NCI-H2081 treated with DMSO at 0.1 percent for 48 hours (cell line): ENCODE measurements at regions not wholly inside any gene's neighbourhood (a gene's known extent, or its start where the extent isn't known, plus 50 kb on each side); places are given as distances from the start of the nearest gene placed in this dataset.
A peak's percentile ranks its signal among the peaks of the same experiment; 100 is the strongest.

Source experiments
- DNase-seq: peaks from one replicate; lab custom pipeline; 2025; lab: John Stamatoyannopoulos, UW

DNA sequence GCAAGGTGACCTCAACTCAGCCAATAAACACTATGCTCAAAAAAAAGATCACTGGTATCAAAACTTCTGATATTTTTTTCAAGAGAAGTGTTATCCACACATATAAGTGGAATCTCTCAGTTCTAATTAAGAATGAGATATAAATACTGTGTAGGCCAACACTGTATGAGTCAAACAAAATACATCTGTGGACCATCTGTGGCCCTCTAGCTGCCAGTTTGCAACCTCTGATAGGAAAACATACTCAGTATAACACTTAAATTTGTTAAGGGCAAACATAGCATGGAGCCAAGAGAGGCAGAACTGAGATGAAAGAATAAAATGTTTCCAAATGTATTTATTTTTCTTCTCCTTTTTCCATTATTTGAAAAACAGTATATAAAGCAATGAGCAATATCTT, 377.3 kb downstream of the ARAP2 start:
- DNase-seq = no peak

DNA sequence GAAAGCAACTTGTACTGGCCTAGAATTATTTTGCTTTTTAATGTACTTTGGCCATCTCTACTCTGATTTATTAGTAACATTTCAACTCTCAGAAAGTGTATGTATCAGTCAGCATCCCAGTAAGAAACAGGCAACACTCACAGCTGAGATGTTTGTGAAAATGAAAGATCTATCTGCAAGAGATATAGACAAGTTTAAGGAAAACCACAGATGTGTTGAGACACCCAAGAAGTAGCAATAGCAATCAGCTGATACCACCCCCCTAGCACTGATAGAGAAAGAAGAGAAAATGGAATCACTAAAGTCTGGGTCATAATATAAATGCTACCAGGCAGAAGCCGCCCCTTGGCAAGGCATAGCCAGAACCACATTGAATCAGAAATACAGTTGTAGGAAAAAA, 372.0 kb downstream of the ARAP2 start:
- no peak for DNase-seq

DNA sequence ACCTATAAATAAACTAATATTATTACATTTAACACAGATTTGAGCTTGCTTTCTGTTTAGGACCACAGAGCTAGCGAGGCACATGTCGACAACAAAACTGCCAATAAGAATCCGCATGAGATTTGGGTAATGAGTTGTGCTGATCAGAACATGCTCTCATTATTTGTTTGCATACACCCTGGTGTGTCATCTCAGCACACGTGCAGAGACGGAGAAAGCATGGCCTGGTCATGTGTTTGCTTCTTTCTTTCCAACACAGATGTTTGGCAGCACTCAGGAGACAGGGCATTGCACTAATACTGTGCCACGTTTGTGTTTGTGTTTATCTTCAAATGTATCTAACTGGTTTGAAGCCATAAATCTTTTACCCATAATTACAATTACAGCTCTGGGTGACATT, 364.8 kb downstream of the ARAP2 start:
- DNase-seq = no peak

DNA sequence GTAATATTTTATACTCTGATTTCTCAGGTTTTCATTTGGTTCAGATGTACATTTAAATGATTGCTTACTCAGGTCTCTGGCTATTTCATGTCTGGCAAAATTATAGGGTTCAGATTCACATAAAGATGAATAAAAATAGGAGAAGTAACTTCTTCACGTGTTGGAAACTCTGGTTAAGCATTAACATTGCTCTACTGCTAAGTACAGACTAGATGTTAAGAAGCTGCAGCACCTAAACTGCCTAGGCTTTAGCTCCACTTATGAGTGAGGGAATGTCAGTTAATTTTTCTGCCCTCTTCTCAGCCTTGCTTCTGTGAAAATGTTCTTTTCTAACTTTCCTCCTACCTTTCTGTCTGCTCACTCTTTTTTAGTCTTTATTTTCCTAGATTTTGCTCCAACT, 361.2 kb downstream of the ARAP2 start:
- no peak for DNase-seq

DNA sequence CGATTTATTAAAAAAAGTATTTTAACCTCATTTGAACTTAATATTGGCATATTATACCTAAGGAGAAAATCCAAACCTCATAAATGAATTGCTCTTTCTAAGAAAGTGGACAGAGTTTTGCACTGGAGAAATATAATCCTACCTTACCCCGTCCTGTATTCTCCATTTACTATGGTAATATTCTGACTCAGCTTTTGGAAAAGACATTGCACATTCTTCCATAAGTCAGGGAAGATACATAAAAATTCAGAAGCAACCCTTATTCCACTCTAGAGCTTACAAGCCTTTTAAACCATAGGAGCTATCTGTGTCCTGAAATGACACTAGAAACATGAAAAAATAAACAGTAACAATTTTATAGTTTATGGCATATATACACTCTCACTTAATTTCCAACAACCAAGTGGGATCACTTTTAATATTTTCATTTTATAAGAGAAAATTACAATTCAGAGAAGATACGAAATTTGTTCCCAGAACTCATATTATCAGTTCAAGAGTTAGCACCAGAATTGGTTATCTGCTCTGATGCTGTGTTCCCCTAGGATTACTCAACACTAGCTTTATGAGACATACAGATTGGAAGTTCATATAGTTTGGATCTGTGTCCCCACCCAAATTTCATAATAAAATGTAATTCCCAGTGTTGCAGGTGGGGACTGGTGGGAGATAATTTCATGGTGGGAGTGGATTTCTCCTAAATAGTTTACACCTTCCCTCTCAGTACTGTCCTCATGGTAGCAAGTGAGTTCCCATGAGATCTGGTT, 359.4 kb downstream of the ARAP2 start:
- no peak for DNase-seq

DNA sequence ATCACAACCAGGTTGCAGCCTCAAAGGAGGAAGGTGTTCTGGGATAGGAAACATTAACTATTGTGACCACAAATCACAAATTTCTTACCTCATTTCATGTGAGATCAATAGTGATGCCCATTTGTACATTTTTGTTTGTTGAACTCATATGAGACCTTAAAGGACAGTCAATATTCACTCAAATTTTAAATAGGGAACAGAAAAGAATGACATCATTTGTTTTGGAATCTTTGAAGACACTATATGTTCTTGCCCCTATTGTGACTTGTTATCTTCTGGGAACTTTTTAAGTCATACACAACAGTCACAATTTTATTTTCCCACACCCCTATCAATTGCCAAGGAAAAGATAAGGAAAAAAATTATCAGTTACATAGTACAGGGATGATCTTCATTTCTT, 346.5 kb downstream of the ARAP2 start:
- no peak for DNase-seq

DNA sequence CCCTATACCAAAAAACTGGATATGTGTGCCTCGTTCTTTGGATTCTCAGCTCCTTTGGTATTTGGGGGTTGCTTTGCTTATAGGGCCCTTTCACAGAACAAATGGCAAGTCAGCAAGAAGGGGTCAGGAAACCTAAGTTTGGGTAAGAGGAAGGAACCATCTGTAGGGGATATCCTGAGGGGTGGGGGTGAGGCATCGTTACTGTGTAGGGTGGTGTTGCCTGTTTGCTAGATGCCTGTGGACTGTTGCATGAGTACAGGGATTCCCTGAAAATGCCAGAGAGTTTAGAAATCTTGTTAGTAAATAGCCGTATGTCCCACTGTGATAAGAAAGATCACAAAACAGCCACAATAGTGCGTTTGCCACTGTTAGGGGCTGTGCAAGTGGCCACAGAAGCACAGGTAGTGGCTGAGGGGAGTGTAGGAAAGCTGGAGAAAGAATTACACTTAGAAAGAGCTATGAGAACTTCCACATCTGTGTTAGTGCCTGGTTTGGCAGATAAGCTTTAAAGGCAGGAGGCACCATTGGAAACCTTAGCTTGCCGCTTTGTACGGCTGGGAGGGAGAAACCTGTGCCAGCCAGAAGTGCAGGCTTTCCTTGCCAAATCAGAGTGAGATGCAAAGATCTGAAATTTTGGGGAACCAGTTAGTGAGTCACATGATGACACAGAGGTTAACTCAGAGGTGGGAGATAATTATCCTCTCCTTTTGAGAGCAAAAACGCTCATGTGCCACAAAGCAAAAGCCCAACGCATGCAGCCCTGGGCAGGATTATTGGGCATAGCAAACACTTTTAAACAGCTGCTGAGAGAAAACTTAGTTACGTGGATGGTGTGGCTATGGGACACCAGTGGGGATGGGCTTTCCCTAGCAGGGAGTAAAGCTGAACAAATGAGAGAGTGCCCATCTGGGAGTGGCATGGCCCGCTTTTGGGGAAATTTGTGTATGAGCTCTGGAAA, 343.7 kb downstream of the ARAP2 start:
- no peak for DNase-seq

DNA sequence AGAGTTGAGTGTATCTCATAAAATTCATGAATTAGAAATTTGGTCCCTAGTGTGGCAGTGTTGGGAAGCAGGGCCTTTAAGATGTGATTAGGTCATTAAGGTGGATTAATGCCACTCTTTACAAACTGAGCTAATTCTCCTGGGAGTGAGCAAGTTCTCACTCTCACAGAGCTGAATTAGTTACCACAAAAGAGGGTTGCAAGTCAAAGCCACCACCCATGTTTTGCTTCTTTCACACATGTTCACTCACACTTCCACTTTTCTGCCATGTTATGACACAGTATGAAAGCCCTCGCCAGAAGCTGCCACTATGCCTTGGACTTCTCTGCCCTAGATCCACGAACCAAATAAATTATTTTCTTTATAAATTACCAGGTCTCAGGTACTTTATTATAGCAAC, 332.1 kb downstream of the ARAP2 start:
- no peak for DNase-seq

DNA sequence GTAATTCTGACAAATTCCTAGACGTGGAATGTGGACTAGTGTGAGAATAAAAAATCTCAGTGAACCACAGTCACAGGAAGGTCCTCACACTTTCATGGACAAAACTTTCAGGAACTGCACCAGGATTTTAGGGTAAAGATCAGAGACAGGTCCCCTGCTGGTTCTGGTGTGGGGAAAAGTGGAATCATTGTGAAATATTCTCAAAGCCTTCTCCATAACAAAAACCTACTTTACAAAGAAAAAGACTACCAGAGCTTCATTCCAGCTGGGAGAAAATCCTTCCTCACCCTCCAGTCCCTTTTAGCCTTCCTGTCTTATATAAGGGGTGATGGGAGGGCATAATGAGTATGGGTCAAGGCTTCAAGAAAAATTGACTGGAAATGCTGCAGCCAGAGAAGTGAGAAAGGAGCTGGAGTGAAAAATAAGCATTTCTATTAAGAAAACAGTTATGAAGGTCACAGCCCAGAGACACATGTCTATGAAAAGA, 325.8 kb downstream of the ARAP2 start:
- DNase-seq = no peak

DNA sequence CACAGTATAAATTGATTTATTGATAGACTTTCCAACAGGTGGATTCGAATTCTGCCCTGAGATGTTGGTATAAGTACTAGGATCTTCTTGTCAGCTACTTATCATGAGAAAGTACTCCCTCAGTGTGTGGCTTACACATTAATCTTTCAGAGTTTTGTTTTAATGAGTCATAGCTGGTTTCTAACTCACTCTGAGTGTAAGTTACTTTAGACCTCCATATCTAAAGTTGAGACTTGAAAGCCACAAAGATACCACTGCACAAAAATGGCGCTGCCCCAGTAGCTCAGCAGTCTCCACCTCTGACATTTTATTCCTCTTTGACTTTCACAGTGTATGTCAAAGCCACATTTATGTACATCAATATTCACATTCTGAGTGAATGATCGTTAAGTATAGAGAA, 318.5 kb downstream of the ARAP2 start:
- no peak for DNase-seq

DNA sequence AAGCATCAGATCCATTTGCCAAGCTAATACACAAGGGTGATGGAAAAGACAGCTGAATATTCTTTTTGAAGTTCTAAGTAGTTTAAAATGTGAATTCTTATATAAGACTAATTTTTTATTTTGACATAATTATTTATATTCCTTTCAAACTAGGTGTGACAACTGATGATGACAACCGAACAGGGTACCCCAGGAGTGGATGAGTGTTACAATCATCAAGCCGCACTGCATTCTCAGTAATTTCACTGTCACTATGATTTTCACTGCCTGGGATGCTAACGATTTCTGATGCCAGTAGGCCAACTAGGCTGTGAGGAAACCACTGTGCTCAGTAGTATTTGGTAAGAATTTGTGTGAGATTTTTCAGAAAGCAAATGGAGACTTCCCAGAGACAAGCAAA, 317.5 kb downstream of the ARAP2 start:
- no peak for DNase-seq

DNA sequence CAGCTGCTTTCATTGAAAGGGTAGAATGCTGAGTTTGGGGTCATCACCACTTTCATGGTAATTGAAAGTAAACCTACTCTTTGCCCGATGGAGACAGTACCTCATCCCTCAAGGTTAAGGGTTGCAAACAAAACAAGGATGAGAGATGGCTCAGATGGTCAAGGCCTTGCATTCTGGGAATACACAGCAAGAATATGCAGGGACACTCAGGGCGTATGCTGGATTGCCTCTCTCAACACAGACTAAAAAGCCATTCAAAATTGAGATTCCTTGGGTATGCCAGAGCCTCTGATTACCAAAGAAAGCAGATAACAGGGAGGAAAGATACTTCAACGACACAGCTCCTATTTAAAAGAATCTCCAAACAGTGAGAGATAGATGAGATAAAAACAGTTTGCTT, 310.4 kb downstream of the ARAP2 start:
- DNase-seq = no peak

DNA sequence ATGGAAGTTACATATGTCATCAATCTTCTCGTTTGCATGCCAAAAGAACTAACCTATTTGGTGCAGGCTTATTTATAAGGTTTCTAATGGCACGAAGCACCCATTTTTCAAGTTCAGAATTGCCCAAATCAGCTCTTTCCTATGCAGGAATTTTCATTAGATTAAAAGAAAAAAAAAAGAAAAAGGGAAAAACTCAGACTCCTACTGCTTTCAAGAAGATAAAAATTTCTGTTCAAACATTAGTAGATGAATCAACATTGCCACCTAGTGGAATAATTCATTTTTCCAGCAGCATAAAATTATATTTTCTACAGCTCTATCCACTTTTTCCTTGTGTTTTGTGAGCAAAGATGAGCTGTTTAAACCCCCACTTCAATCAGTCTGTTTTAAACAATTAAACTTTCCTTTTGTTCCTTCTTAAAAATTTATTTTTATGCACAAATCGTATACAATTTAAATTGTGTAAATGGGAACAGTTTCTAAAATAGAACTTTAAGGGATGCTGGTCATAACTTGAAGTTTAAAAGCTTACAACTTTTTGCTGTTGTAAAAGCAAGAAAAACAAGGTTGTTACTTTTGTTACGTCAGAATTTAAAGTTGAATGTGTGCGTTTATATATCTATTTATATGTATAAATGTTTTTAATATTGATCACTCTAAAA, 309.9 kb downstream of the ARAP2 start:
- DNase-seq = peak; percentile 16

DNA sequence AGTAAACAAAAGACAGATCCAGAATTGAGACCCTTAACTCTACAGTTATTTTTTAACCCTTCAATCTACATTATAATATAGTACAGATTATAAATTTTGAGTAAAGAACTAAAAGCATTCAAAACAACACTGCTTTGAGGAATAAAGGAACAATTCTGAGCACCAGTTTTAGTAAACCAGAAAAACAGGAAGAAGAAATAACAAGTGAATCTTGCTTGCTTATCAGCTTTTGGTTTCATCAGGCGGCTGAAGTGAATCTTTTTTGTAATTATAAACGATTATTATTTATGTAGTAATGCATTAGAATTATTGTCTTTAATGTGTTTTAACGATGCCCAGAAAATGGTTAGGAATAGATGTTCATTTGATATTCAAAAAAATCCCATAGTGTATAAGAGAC, 305.4 kb downstream of the ARAP2 start:
- no peak for DNase-seq

DNA sequence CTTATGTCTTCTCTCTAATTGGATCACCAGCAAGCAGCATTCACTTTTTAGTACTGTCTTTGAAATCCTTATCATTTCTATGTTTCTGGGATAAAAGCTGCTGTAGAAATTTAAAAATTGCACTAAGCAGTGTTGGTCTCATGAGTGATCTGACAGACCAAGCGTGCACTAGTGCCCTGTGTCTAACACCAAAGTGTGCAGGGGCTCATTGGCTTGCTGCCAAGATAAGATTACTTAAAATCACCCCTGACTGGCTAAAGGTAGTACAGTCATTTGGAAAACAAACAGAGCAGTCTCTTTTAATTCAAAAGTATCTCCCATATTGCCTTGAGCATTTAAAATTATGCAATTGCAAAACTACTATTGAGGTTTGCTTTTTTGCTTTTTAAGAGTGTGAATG, 304.6 kb downstream of the ARAP2 start:
- DNase-seq = no peak

DNA sequence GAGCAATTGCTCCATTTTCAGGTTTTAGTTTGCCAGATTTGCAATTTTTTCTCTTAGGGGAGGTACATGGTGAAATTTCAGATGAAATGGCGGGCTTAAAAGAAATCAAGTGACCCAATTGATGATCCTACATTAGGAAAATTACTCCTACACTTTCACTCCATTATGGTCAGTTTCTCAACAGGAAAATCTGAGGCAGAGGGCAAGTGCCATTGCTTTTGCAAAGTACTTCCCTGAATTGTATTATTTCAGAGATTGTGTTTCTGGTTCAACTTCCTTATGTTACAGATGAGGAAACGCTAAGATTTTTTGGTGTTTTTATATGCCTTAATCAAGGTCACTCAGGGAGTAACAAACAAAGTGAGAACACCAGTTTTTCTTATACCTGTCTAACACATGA, 302.2 kb downstream of the ARAP2 start:
- DNase-seq = no peak

DNA sequence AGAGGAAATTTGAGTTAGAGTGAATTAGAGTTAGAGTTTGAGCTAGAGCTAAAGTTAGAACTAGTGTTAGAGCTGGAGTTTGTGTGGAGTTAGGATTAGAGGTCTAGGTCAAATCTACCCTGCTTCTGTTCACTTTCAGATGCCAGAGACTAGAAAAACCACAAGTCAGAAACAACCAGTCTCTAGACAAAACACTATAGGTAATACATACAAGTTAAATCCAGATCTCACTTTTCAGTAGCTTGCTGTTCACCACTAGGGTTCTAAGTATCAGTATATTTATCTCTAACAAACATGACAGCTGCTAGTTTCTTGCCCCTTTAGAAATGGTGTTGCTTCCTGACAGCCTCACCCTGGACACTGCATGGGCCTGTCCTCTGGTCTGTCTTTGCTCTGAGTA, 300.7 kb downstream of the ARAP2 start:
- no peak for DNase-seq

DNA sequence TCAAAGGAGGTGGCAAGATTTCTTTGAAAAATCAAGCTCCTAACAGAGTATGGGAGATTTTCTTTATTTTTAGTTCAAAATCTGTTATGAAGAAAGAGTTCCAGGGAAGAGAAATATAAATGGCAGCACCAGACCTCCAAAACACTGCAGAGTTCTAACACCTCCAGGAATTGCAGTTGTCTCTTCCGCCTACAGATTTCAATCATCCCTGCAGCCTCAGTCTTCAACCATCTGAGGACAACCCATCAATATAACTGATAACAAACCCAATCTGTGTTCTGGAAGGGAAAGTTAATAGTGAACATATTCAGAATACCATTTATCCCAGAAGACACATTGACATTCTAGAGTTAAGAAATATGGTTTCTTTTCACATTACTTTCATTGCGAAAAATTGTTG, 296.1 kb downstream of the ARAP2 start:
- no peak for DNase-seq

DNA sequence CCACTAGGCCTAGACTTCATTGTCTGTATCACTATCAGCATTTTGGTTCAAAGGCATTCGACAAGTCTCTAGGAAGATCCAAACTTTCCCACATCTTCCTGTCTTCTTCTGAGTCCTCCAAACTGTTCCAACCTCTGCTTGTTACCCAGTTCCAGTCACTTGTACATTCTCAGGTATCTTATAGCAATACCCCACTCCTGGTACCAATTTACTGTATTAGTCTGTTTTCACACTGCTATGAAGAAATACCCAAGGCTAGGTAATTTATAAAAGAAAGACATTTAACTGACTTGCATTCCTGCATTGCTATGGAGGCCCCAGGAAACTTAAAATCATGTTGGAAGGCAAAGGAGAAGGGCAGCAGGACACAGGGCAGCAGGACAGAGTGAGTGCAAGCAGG, 293.9 kb downstream of the ARAP2 start:
- DNase-seq = no peak

DNA sequence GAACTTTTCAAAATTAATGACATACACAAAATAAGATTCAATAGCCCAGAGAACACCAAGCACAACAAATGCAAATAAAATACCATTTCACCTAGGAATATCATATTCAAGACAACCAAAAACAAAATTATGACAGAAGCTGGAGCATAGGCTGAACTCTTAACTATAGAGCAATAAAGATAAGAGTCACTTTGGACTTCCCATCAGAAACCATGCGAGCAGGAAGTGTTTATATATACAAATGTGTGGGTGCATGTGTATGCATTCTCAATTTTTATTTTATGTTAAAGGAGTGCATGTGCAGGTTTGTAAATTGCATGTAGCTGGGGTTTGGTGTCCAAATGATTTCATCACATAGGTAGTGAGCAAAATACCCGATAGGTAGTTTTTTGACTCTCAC, 291.6 kb downstream of the ARAP2 start:
- no peak for DNase-seq

DNA sequence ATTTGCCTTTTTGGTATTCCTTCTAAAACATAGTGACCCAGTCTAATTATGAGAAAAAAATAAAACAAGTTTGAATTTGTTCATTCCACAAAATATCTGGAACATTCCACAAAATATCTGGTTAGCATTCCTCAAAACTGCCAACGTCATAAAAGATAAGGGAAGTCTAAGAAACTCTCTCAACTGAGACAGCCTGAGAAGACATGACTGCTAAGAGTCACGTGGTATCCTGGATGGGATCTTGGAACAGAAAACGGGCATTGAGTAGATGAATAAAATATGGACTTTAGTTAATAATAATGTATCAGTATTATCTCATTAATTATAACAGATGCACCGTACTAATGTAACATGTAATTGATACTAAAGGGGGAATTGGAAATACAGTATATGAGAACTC, 280.9 kb downstream of the ARAP2 start:
- DNase-seq = no peak

DNA sequence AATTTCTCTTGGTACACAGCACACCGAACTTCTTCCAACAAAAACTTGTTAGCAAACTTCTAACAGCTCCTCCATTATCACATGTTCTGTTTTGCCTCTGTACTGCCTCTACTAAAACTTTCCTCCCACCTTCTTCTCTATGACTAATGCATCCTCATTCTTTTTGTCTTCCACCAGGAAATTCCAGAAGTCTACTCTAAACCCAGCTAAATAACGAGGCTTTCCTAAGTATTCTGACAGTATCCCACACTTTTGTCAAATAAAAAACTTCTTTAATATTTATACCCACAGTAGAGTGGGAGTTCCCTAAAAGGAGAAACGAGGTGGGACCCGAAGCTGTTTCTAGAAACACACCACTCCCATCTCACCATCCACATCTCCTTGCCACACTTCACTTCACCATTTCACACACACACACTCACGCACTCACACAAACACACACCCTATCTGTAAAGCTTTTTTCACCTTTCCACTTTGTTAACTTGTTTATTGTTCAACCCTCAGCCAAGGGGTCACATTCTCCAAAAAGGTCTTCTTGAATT, 280.3 kb downstream of the ARAP2 start:
- DNase-seq = no peak
